HepG2 (cell line): ENCODE measurements at regions not wholly inside any gene's neighbourhood (a gene's known extent, or its start where the extent isn't known, plus 50 kb on each side); places are given as distances from the start of the nearest gene placed in this dataset.

ENCODE experiments used
- ATF2 ChIP-seq: sonication (generic); formaldehyde crosslinking; IDR thresholded peaks from 2 replicates; pipeline ENCODE4 v1.4.0; 2020; ENCODE audit warnings: missing genetic modification reagents
- CCAR2 ChIP-seq: fragments of 200-400 bp; formaldehyde crosslinking; optimal IDR thresholded peaks from 2 replicates; pipeline ENCODE3; 2018; ENCODE audit warnings: low read depth, mild to moderate bottlenecking, low read length, moderate library complexity
- DZIP1 ChIP-seq: sonication (generic); formaldehyde crosslinking; IDR thresholded peaks from 2 replicates; pipeline ENCODE4 v1.5.0; 2020; ENCODE audit warnings: mild to moderate bottlenecking, missing genetic modification reagents
- EHMT2 ChIP-seq: fragments of 200-600 bp; sonication (generic); IDR thresholded peaks from 2 replicates; pipeline ENCODE4 v1.7.0; 2017; ENCODE audit warnings: antibody characterized with exemption, low read depth, low read length, borderline replicate concordance
- FOXO1 ChIP-seq: sonication (generic); formaldehyde crosslinking; IDR thresholded peaks from 2 replicates; pipeline ENCODE4 v1.4.0; 2020; ENCODE audit warnings: missing genetic modification reagents
- HOXA7 ChIP-seq: sonication (generic); formaldehyde crosslinking; IDR thresholded peaks from 2 replicates; pipeline ENCODE4 v1.8.1; 2022; ENCODE audit warnings: mild to moderate bottlenecking, missing genetic modification reagents, moderate library complexity
- NR2F2 ChIP-seq: IDR thresholded peaks from 2 replicates; pipeline ENCODE4 v1.6.1; 2012; ENCODE audit warnings: low read depth, inconsistent platforms, borderline replicate concordance
- RORA ChIP-seq: sonication (generic); formaldehyde crosslinking; IDR thresholded peaks from 2 replicates; pipeline ENCODE4 v1.5.0; 2020; ENCODE audit warnings: mild to moderate bottlenecking, missing genetic modification reagents, moderate library complexity
- SCMH1 ChIP-seq: sonication (generic); formaldehyde crosslinking; IDR thresholded peaks from 2 replicates; pipeline ENCODE4 v1.9.0; 2021; ENCODE audit warnings: missing genetic modification reagents, mild to moderate bottlenecking, borderline replicate concordance
- SIX4 ChIP-seq: sonication (generic); formaldehyde crosslinking; IDR thresholded peaks from 2 replicates; pipeline ENCODE4 v1.4.0; 2020; ENCODE audit warnings: missing genetic modification reagents
- ZBTB21 ChIP-seq: sonication (generic); formaldehyde crosslinking; IDR thresholded peaks from 2 replicates; pipeline ENCODE4 v1.4.0; 2020; ENCODE audit warnings: missing genetic modification reagents
- ZEB1 ChIP-seq: IDR thresholded peaks from 2 replicates; pipeline ENCODE4 v1.6.1; 2012; ENCODE audit warnings: mild to moderate bottlenecking, low read depth, inconsistent platforms; ENCODE audit not compliant: insufficient replicate concordance
- ZFYVE20 ChIP-seq: sonication (generic); formaldehyde crosslinking; IDR thresholded peaks from 2 replicates; pipeline ENCODE4 v1.8.0; 2023; ENCODE audit warnings: low read depth, mild to moderate bottlenecking, moderate library complexity, missing genetic modification reagents, borderline replicate concordance
- ZNF12 ChIP-seq: sonication (generic); formaldehyde crosslinking; IDR thresholded peaks from 2 replicates; pipeline ENCODE4 v1.5.0; 2020; ENCODE audit warnings: missing genetic modification reagents
- ZNF564 ChIP-seq: sonication (generic); formaldehyde crosslinking; IDR thresholded peaks from 2 replicates; pipeline ENCODE4 v1.8.1; 2023; ENCODE audit warnings: mild to moderate bottlenecking, missing genetic modification reagents
- ZSCAN21 ChIP-seq: sonication (generic); formaldehyde crosslinking; IDR thresholded peaks from 2 replicates; pipeline ENCODE4 v1.8.0; 2022; ENCODE audit warnings: mild to moderate bottlenecking, missing genetic modification reagents, moderate library complexity, borderline replicate concordance
- TF ChIP-seq, protein P1 (sequence below): sonication (generic); formaldehyde crosslinking; IDR thresholded peaks from 2 replicates; pipeline ENCODE4 v1.5.0; 2020; ENCODE audit warnings: missing genetic modification reagents
- TF ChIP-seq, protein P2 (sequence below): sonication (generic); formaldehyde crosslinking; IDR thresholded peaks from 2 replicates; pipeline ENCODE4 v1.5.1; 2020; ENCODE audit warnings: missing genetic modification reagents, mild to moderate bottlenecking, borderline replicate concordance

DNA sequence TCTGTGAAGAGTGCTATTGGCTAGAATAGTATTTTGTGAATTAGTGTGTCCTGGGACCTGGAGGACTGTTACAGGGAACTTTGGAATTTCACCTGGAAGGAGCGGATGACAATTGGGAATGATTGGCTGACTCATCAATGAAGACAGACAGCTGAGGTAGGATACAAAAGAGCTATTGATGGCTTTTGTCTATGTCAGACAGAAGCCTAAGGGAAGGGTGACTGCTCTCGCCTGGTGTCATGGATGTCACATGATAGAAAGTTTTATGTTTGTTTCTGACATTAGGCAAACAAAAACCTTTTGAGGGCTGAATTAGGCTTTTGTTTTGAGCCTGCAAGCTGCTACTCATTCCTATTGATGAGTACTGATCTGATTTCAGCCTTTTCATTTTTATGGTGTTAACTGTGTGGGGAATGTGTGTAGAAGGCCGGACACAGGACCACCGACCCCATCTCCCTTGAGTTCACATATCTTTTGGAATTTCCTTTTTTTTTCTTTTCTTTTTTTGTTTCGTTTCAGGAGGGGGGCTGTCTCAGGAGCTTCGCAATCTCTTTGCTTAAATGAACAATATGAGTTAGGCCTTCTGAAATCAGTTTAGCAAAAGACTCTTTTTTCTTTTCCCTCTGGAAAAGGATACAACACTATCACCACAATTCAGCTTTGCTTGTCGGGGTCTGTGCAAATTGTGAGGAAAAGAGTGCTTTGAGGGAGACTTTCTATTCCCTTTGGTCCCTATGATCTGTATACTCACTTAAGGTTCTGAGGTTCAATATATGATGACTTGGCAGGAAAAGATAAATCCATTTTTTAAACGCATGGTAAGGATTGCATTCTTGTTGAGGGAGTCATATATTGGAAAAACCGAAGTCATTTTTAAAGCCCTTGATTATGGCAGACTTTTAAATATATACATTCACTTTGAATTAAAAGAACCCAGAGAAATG is 207.9 kb upstream of the FIGN start (continued):
- TF ChIP-seq DZIP1: no peak
- TF ChIP-seq, protein P1, sequence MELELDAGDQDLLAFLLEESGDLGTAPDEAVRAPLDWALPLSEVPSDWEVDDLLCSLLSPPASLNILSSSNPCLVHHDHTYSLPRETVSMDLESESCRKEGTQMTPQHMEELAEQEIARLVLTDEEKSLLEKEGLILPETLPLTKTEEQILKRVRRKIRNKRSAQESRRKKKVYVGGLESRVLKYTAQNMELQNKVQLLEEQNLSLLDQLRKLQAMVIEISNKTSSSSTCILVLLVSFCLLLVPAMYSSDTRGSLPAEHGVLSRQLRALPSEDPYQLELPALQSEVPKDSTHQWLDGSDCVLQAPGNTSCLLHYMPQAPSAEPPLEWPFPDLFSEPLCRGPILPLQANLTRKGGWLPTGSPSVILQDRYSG (CRISPR knock-in tag): no peak
- TF ChIP-seq ZNF12: 0 out of 2 replicates have a peak, but pooled peaks have one; percentile 70
- peak; percentile 80; the same call in 1 of the 2 replicates for TF ChIP-seq RORA (CRISPR knock-in tag)
- TF ChIP-seq SIX4 (CRISPR knock-in tag): peak; percentile 11; the same call in 1 of the 2 replicates
- 0 out of 2 replicates have a peak, but pooled peaks have one; percentile 35 for TF ChIP-seq FOXO1 (CRISPR knock-in tag)
- TF ChIP-seq, protein P2, sequence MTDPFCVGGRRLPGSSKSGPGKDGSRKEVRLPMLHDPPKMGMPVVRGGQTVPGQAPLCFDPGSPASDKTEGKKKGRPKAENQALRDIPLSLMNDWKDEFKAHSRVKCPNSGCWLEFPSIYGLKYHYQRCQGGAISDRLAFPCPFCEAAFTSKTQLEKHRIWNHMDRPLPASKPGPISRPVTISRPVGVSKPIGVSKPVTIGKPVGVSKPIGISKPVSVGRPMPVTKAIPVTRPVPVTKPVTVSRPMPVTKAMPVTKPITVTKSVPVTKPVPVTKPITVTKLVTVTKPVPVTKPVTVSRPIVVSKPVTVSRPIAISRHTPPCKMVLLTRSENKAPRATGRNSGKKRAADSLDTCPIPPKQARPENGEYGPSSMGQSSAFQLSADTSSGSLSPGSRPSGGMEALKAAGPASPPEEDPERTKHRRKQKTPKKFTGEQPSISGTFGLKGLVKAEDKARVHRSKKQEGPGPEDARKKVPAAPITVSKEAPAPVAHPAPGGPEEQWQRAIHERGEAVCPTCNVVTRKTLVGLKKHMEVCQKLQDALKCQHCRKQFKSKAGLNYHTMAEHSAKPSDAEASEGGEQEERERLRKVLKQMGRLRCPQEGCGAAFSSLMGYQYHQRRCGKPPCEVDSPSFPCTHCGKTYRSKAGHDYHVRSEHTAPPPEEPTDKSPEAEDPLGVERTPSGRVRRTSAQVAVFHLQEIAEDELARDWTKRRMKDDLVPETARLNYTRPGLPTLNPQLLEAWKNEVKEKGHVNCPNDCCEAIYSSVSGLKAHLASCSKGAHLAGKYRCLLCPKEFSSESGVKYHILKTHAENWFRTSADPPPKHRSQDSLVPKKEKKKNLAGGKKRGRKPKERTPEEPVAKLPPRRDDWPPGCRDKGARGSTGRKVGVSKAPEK: no peak
- peak; percentile 26; the same call in 1 of the 2 replicates for TF ChIP-seq ATF2 (CRISPR knock-in tag)
- no peak for TF ChIP-seq HOXA7 (CRISPR knock-in tag)
- no peak for TF ChIP-seq ZFYVE20
- TF ChIP-seq ZNF564 (CRISPR knock-in tag): no peak
- TF ChIP-seq SCMH1 (CRISPR knock-in tag): no peak
- TF ChIP-seq EHMT2: peak; percentile 89; the same call in 1 of the 2 replicates
- no peak for TF ChIP-seq ZBTB21
- TF ChIP-seq ZEB1: peak; percentile 87
- TF ChIP-seq NR2F2: no peak
- no peak for TF ChIP-seq CCAR2
- TF ChIP-seq ZSCAN21: no peak
